Immature natural killer cell (primary cell): ENCODE measurements at regions not wholly inside any gene's neighbourhood (a gene's known extent, or its start where the extent isn't known, plus 50 kb on each side); places are given as distances from the start of the nearest gene placed in this dataset.

ENCODE experiments used
- DNase-seq, 3 donors: peaks; one replicate each; pipeline ENCODE4 v3.0.0; 2022; ENCODE audit warnings: mixed read lengths in 1 of 3
- H3K27ac Mint-ChIP-seq, 6 donors: one replicate each; pipeline ENCODE4 v1.8.0; 2020; ENCODE audit warnings: mixed read lengths in 6 of 6, mild to moderate bottlenecking in 5 of 6, inconsistent platforms in 4 of 6, moderate library complexity in 3 of 6
- H3K27me3 Mint-ChIP-seq, 3 donors: one replicate each; pipeline ENCODE4 v1.8.0; 2020 to 2021; ENCODE audit warnings: low read depth in 3 of 3, mild to moderate bottlenecking in 3 of 3, mixed read lengths in 3 of 3, moderate library complexity in 3 of 3, inconsistent platforms in 1 of 3
- H3K36me3 Mint-ChIP-seq, 3 donors: one replicate each; pipeline ENCODE4 v1.8.0; 2020; ENCODE audit warnings: mixed read lengths in 3 of 3, inconsistent platforms in 2 of 3, mild to moderate bottlenecking in 2 of 3
- H3K4me1 Mint-ChIP-seq, 2 donors: one replicate each; pipeline ENCODE4 v1.8.0; 2020; ENCODE audit warnings: inconsistent platforms in 2 of 2, mild to moderate bottlenecking in 2 of 2, mixed read lengths in 2 of 2, moderate library complexity in 1 of 2
- H3K4me3 Mint-ChIP-seq, 5 donors: one replicate each; pipeline ENCODE4 v1.8.0; 2020; ENCODE audit warnings: mild to moderate bottlenecking in 5 of 5, mixed read lengths in 5 of 5, inconsistent platforms in 3 of 5, moderate library complexity in 3 of 5
- H3K9me3 Mint-ChIP-seq, 6 donors: one replicate each; pipeline ENCODE4 v1.8.0; 2020; ENCODE audit warnings: mild to moderate bottlenecking in 6 of 6, mixed read lengths in 6 of 6, inconsistent platforms in 4 of 6, moderate library complexity in 3 of 6

- Mint-ChIP-seq H3K27ac (no peak overlapping the region), H3K27me3 (peaks cover 0 to 4% (median 2%) of the 10 kb centered on the region in 3 donors), H3K4me3 (no peak overlapping the region), H3K9me3 (no peaks in the 10 kb centered on the region), H3K4me1 (peaks cover 0 to 7% of the 10 kb centered on the region in 2 donors), H3K36me3 (no peaks in the 10 kb centered on the region)
- no peak for DNase-seq
Measured at GRCh38 chr11:81920205-81920604, 813.5 kb downstream of the FAM181B start.

- Mint-ChIP-seq H3K4me1 (peaks cover 0 to 13% of the 10 kb centered on the region in 2 donors), H3K36me3 (no peaks in the 10 kb centered on the region), H3K27me3 (peaks cover 0 to 2% (median 0%) of the 10 kb centered on the region in 3 donors), H3K27ac (no peak overlapping the region), H3K4me3 (no peak overlapping the region), H3K9me3 (no peaks in the 10 kb centered on the region)
- no peak for DNase-seq
Measured at GRCh38 chr11:81916451-81916850, 817.2 kb downstream of the FAM181B start.

GRCh38 chr11:81915045-81915444 is 818.6 kb downstream of the FAM181B start:
- Mint-ChIP-seq H3K4me1 (peaks cover 0 to 13% of the 10 kb centered on the region in 2 donors), H3K27me3 (peaks cover 0 to 2% (median 0%) of the 10 kb centered on the region in 3 donors), H3K4me3 (no peak overlapping the region), H3K27ac (peak overlapping the region in 2 of 6 donors; percentile 33 to 55), H3K9me3 (no peaks in the 10 kb centered on the region), H3K36me3 (no peaks in the 10 kb centered on the region)
- DNase-seq, result peak in 1 of 3 donors; percentile 12

GRCh38 chr11:81913793-81914192 is 819.9 kb downstream of the FAM181B start:
- DNase-seq, result no peak
- Mint-ChIP-seq H3K4me3 (no peak overlapping the region), H3K4me1 (peaks cover 0 to 13% of the 10 kb centered on the region in 2 donors)

GRCh38 chr11:81907996-81908395 is 825.7 kb downstream of the FAM181B start:
- no peaks in the 10 kb centered on the region for H3K9me3 Mint-ChIP-seq
- peaks cover 0 to 2% (median 0%) of the 10 kb centered on the region in 3 donors for H3K27me3 Mint-ChIP-seq
- no peak overlapping the region for H3K4me3 Mint-ChIP-seq
- no peak overlapping the region for H3K27ac Mint-ChIP-seq
- no peak for DNase-seq
- H3K4me1 Mint-ChIP-seq, result no peaks in the 10 kb centered on the region
- no peaks in the 10 kb centered on the region for H3K36me3 Mint-ChIP-seq

More at GRCh38 chr11:81913793-81914192, 819.9 kb downstream of the FAM181B start:
- Mint-ChIP-seq H3K27ac (no peak overlapping the region), H3K27me3 (peaks cover 0 to 2% (median 0%) of the 10 kb centered on the region in 3 donors), H3K36me3 (no peaks in the 10 kb centered on the region), H3K9me3 (no peaks in the 10 kb centered on the region)

- H3K27ac Mint-ChIP-seq, result no peak overlapping the region
- H3K4me1 Mint-ChIP-seq, result no peaks in the 10 kb centered on the region
- peaks cover 0 to 5% (median 2%) of the 10 kb centered on the region in 3 donors for H3K27me3 Mint-ChIP-seq
- DNase-seq, result no peak
- no peak overlapping the region for H3K4me3 Mint-ChIP-seq
- peaks cover 0 to 3% (median 0%) of the 10 kb centered on the region in 6 donors for H3K9me3 Mint-ChIP-seq
- H3K36me3 Mint-ChIP-seq, result no peaks in the 10 kb centered on the region
Measured at GRCh38 chr11:81899156-81899555, 834.5 kb downstream of the FAM181B start.

- Mint-ChIP-seq H3K27ac (no peak overlapping the region), H3K36me3 (no peaks in the 10 kb centered on the region), H3K9me3 (peaks cover 0 to 3% (median 0%) of the 10 kb centered on the region in 6 donors), H3K4me3 (no peak overlapping the region), H3K27me3 (peaks cover 0 to 4% (median 4%) of the 10 kb centered on the region in 3 donors), H3K4me1 (no peaks in the 10 kb centered on the region)
- no peak for DNase-seq
Measured at GRCh38 chr11:81897639-81898038, 836.0 kb downstream of the FAM181B start.

GRCh38 chr11:81895258-81895657 is 838.4 kb downstream of the FAM181B start:
- Mint-ChIP-seq H3K9me3 (peaks cover 0 to 3% (median 0%) of the 10 kb centered on the region in 6 donors), H3K4me1 (no peaks in the 10 kb centered on the region), H3K4me3 (no peak overlapping the region), H3K27ac (no peak overlapping the region), H3K27me3 (peaks cover 0 to 2% (median 0%) of the 10 kb centered on the region in 3 donors), H3K36me3 (peaks cover 0 to 4% (median 0%) of the 10 kb centered on the region in 3 donors)
- no peak for DNase-seq

GRCh38 chr11:81892770-81893635 is 840.7 kb downstream of the FAM181B start:
- H3K4me3 Mint-ChIP-seq, result no peak overlapping the region
- H3K27me3 Mint-ChIP-seq, result peaks cover 0 to 3% (median 2%) of the 10 kb centered on the region in 3 donors
- H3K9me3 Mint-ChIP-seq, result peaks cover 0 to 4% (median 0%) of the 10 kb centered on the region in 6 donors
- H3K4me1 Mint-ChIP-seq, result no peaks in the 10 kb centered on the region
- no peak overlapping the region for H3K27ac Mint-ChIP-seq
- no peak for DNase-seq
- peaks cover 0 to 8% (median 0%) of the 10 kb centered on the region in 3 donors for H3K36me3 Mint-ChIP-seq

- peaks cover 0 to 4% (median 0%) of the 10 kb centered on the region in 6 donors for H3K9me3 Mint-ChIP-seq
Measured at GRCh38 chr11:81888391-81888790, 845.3 kb downstream of the FAM181B start.

GRCh38 chr11:81887671-81888070 is 846.0 kb downstream of the FAM181B start:
- peaks cover 0 to 6% (median 2%) of the 10 kb centered on the region in 3 donors for H3K27me3 Mint-ChIP-seq

More at GRCh38 chr11:81888391-81888790, 845.3 kb downstream of the FAM181B start:
- Mint-ChIP-seq H3K4me3 (no peak overlapping the region), H3K27ac (no peak overlapping the region), H3K4me1 (no peaks in the 10 kb centered on the region), H3K27me3 (peaks cover 0 to 6% (median 2%) of the 10 kb centered on the region in 3 donors), H3K36me3 (peaks cover 0 to 8% (median 0%) of the 10 kb centered on the region in 3 donors)
- DNase-seq, result no peak

GRCh38 chr11:81886406-81887075 is 847.1 kb downstream of the FAM181B start:
- Mint-ChIP-seq H3K27me3 (peaks cover 0 to 6% (median 2%) of the 10 kb centered on the region in 3 donors), H3K4me1 (no peaks in the 10 kb centered on the region), H3K4me3 (no peak overlapping the region)

More at GRCh38 chr11:81887671-81888070, 846.0 kb downstream of the FAM181B start:
- Mint-ChIP-seq H3K4me1 (no peaks in the 10 kb centered on the region), H3K36me3 (peaks cover 0 to 8% (median 0%) of the 10 kb centered on the region in 3 donors), H3K27ac (no peak overlapping the region), H3K4me3 (no peak overlapping the region), H3K9me3 (peaks cover 0 to 4% (median 0%) of the 10 kb centered on the region in 6 donors)
- no peak for DNase-seq

GRCh38 chr11:81874635-81875034 is 859.0 kb downstream of the FAM181B start:
- Mint-ChIP-seq H3K36me3 (peaks cover 0 to 4% (median 0%) of the 10 kb centered on the region in 3 donors), H3K4me3 (peak overlapping the region in 4 of 5 donors; percentile 0 to 65 (median 46)), H3K27ac (peak overlapping the region in 5 of 6 donors; percentile 4 to 80 (median 58)), H3K4me1 (peaks cover 34 to 40% of the 10 kb centered on the region in 2 donors), H3K27me3 (peaks cover 5 to 11% (median 7%) of the 10 kb centered on the region in 3 donors), H3K9me3 (no peaks in the 10 kb centered on the region)
- peak; percentile 9 to 39 (median 9) for DNase-seq

More at GRCh38 chr11:81886406-81887075, 847.1 kb downstream of the FAM181B start:
- Mint-ChIP-seq H3K9me3 (peaks cover 0 to 4% (median 0%) of the 10 kb centered on the region in 6 donors), H3K36me3 (peaks cover 0 to 4% (median 0%) of the 10 kb centered on the region in 3 donors), H3K27ac (no peak overlapping the region)
- DNase-seq, result no peak
